ENCODE measurements at regions not wholly inside any gene's neighbourhood (a gene's known extent, or its start where the extent isn't known, plus 50 kb on each side); places are given as distances from the start of the nearest gene placed in this dataset.

DNA sequence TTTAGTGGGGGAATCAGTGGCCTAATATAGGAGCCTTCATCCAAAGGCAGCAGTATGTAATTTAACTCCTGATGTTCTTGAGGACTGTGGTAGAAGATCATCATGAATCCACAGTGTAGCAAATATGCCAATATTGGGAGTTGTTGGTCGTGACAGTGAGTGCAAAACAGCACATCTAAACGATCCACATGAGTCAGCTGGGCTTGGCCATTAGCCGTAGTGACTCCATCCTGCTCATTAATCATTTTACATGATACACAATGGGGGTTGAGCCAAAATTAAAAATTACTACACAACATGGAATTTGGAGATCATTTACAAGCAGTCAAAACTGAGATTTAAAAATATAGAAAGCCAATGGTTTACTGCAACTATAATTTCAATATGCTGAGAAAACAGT lies 653.9 kb upstream of the CAMK1G start:
- H3K27me3 ChIP-seq (ENCODE audit: insufficient read depth, low read length): no peaks in the 10 kb centered on the region
- no peak overlapping the region for H3K4me2 ChIP-seq (ENCODE audit: low read length)
- H3K4me3 ChIP-seq (ENCODE audit: insufficient read depth, low read depth, low read length): no peak overlapping the region
- Mint-ChIP-seq H3K27ac (ENCODE audit: unreplicated experiment) (no peak overlapping the region), H3K9me3 (ENCODE audit: unreplicated experiment) (no peaks in the 10 kb centered on the region), H3K4me1 (ENCODE audit: low read depth, unreplicated experiment) (no peaks in the 10 kb centered on the region), H3K36me3 (ENCODE audit: low read depth, unreplicated experiment) (no peaks in the 10 kb centered on the region), H3K27me3 (ENCODE audit: low read depth, unreplicated experiment) (peaks cover 2% of the 10 kb centered on the region), H3K4me3 (ENCODE audit: unreplicated experiment) (no peak overlapping the region)
- H3K9me3 ChIP-seq (ENCODE audit: insufficient read depth, low read depth, low read length): no peaks in the 10 kb centered on the region
- FAIRE-seq (no peak), DNase-seq (ENCODE audit: low read depth) (peak; percentile 77)
- H3K27ac ChIP-seq (ENCODE audit: low read depth, low read length): no peak overlapping the region
- no peak overlapping the region for H2AFZ ChIP-seq (ENCODE audit: low read depth, low read length)
- H3K36me3 ChIP-seq (ENCODE audit: insufficient read depth, low read length): no peaks in the 10 kb centered on the region
- no peaks in the 10 kb centered on the region for H4K20me1 ChIP-seq (ENCODE audit: insufficient read depth, low read length)
- no peak overlapping the region for H3K9ac ChIP-seq (ENCODE audit: low read length)
- no peaks in the 10 kb centered on the region for H3K79me2 ChIP-seq (ENCODE audit: insufficient read depth, low read length)
- TF ChIP-seq CTCF (IDR thresholded peaks at IDR 0.05; ENCODE audit: insufficient read depth, low read depth, low read length): no peak
- no peak for TF ChIP-seq EZH2 (IDR thresholded peaks at IDR 0.05; ENCODE audit: insufficient read depth, low read length)
- H3K4me1 ChIP-seq (ENCODE audit: insufficient read depth, low read length): no peaks in the 10 kb centered on the region

DNA sequence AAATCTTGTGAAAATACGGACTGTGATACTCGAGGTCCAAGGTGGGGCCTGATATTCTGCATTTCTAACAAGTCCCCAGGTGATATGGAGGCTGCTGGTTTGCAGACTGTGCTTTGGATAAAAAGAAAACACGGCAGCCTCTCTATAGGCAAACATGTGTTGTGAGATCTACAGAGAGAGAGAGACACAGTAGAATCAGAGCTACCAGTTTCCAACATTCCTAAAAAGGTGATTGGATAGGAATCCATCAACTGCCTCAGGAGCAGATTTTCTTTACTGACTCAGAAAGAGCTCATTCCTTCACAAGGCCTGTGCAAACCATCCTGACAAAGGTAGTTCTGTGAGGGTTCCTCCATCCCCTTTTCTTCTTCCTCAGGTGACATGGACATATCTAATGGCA lies 651.6 kb upstream of the CAMK1G start:
- FAIRE-seq (no peak), DNase-seq (ENCODE audit: low read depth) (no peak)
- no peaks in the 10 kb centered on the region for H3K79me2 ChIP-seq (ENCODE audit: insufficient read depth, low read length)
- H3K9me3 ChIP-seq (ENCODE audit: insufficient read depth, low read depth, low read length): no peaks in the 10 kb centered on the region
- TF ChIP-seq EZH2 (IDR thresholded peaks at IDR 0.05; ENCODE audit: insufficient read depth, low read length): no peak
- no peak for TF ChIP-seq CTCF (IDR thresholded peaks at IDR 0.05; ENCODE audit: insufficient read depth, low read depth, low read length)
- H3K27ac ChIP-seq (ENCODE audit: low read depth, low read length): no peak overlapping the region
- peaks cover 2% of the 10 kb centered on the region for H3K27me3 Mint-ChIP-seq (ENCODE audit: low read depth, unreplicated experiment)
- no peaks in the 10 kb centered on the region for H3K36me3 ChIP-seq (ENCODE audit: insufficient read depth, low read length)
- H3K4me3 Mint-ChIP-seq (ENCODE audit: unreplicated experiment): no peak overlapping the region
- H3K4me1 ChIP-seq (ENCODE audit: insufficient read depth, low read length): no peaks in the 10 kb centered on the region
- no peaks in the 10 kb centered on the region for H3K36me3 Mint-ChIP-seq (ENCODE audit: low read depth, unreplicated experiment)
- peaks cover 4% of the 10 kb centered on the region for H3K4me1 Mint-ChIP-seq (ENCODE audit: low read depth, unreplicated experiment)
- no peak overlapping the region for H2AFZ ChIP-seq (ENCODE audit: low read depth, low read length)
- no peak overlapping the region for H3K4me3 ChIP-seq (ENCODE audit: insufficient read depth, low read depth, low read length)
- H4K20me1 ChIP-seq (ENCODE audit: insufficient read depth, low read length): no peaks in the 10 kb centered on the region
- no peak overlapping the region for H3K4me2 ChIP-seq (ENCODE audit: low read length)
- H3K9ac ChIP-seq (ENCODE audit: low read length): no peak overlapping the region
- no peak overlapping the region for H3K27ac Mint-ChIP-seq (ENCODE audit: unreplicated experiment)
- no peaks in the 10 kb centered on the region for H3K9me3 Mint-ChIP-seq (ENCODE audit: unreplicated experiment)
- no peaks in the 10 kb centered on the region for H3K27me3 ChIP-seq (ENCODE audit: insufficient read depth, low read length)

DNA sequence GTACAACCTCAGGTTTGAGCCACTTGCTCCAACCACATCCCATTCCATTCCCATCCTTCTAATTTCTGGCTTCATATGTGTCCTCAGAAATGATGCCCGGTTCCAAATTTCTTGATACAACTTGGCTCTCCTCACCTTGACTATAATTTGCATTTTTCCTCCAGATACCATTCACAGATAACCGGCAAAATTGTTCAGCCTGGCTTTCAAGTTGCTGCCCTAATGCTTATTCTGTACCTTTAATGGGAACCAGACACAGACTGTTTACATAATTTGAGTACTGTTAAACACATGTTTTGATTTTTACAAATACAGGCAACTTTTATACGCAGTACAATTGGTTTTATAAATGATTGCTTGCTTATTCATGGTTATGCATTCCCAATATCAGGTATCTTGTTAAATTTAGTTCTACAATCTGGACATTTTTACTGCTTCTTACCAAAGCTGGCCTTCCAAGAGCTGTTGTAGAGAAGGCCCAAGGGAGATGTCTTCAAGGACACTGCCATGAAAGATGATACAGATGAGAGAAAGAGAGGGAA lies 649.5 kb upstream of the CAMK1G start:
- H3K4me1 ChIP-seq (ENCODE audit: insufficient read depth, low read length): no peaks in the 10 kb centered on the region
- no peak overlapping the region for H3K4me3 ChIP-seq (ENCODE audit: insufficient read depth, low read depth, low read length)
- no peak overlapping the region for H3K27ac ChIP-seq (ENCODE audit: low read depth, low read length)
- no peak for FAIRE-seq
- H3K27ac Mint-ChIP-seq (ENCODE audit: unreplicated experiment): no peak overlapping the region
- H3K36me3 ChIP-seq (ENCODE audit: insufficient read depth, low read length): no peaks in the 10 kb centered on the region
- no peaks in the 10 kb centered on the region for H3K27me3 ChIP-seq (ENCODE audit: insufficient read depth, low read length)
- TF ChIP-seq EZH2 (IDR thresholded peaks at IDR 0.05; ENCODE audit: insufficient read depth, low read length): no peak
- TF ChIP-seq CTCF (IDR thresholded peaks at IDR 0.05; ENCODE audit: insufficient read depth, low read depth, low read length): no peak
- peaks cover 2% of the 10 kb centered on the region for H3K27me3 Mint-ChIP-seq (ENCODE audit: low read depth, unreplicated experiment)
- H3K36me3 Mint-ChIP-seq (ENCODE audit: low read depth, unreplicated experiment): no peaks in the 10 kb centered on the region
- no peaks in the 10 kb centered on the region for H3K9me3 Mint-ChIP-seq (ENCODE audit: unreplicated experiment)
- H4K20me1 ChIP-seq (ENCODE audit: insufficient read depth, low read length): no peaks in the 10 kb centered on the region
- no peak overlapping the region for H3K4me2 ChIP-seq (ENCODE audit: low read length)
- no peak overlapping the region for H3K4me3 Mint-ChIP-seq (ENCODE audit: unreplicated experiment)
- H2AFZ ChIP-seq (ENCODE audit: low read depth, low read length): no peak overlapping the region
- H3K9ac ChIP-seq (ENCODE audit: low read length): no peak overlapping the region
- no peaks in the 10 kb centered on the region for H3K9me3 ChIP-seq (ENCODE audit: insufficient read depth, low read depth, low read length)
- DNase-seq (ENCODE audit: low read depth): no peak
- H3K79me2 ChIP-seq (ENCODE audit: insufficient read depth, low read length): no peaks in the 10 kb centered on the region
- peaks cover 4% of the 10 kb centered on the region for H3K4me1 Mint-ChIP-seq (ENCODE audit: low read depth, unreplicated experiment)
